ENCODE measurements at regions not wholly inside any gene's neighbourhood (a gene's known extent, or its start where the extent isn't known, plus 50 kb on each side); places are given as distances from the start of the nearest gene placed in this dataset.
A peak's percentile ranks its signal among the peaks of the same experiment; 100 is the strongest.

GRCh38 chr2:43052204-43052943 is 174.0 kb downstream of the ZFP36L2 start:
- H3K4me1 ChIP-seq (replicated peaks; ENCODE audit: insufficient read depth) = peaks cover 58% of the 10 kb centered on the region
- H3K27me3 ChIP-seq (ENCODE audit: insufficient read depth, low read depth) = no peaks in the 10 kb centered on the region
- TF ChIP-seq EZH2 (IDR thresholded peaks at IDR 0.05; ENCODE audit: low read depth) = no peak
- TF ChIP-seq CTCF (conservative IDR thresholded peaks at IDR 0.05) = no peak
- H3K9me2 ChIP-seq (ENCODE audit: insufficient read depth) = no peaks in the 10 kb centered on the region
- no TSS peak for BruUV-seq (replicated peaks)
- H3K79me2 ChIP-seq (ENCODE audit: low read depth) = no peaks in the 10 kb centered on the region
- CTCF ChIA-PET = interaction anchor here (0.5 kb wide), 1 partner anchor 143 kb away, joined by 3 read pairs; no protein-coding TSS in a partner anchor
- POLR2A ChIA-PET (ENCODE audit: unreplicated experiment) = interaction anchor here (0.7 kb wide), 3 partner anchors 14 to 418 kb away, joined by 3 to 5 read pairs (median 3); no protein-coding TSS in a partner anchor
- H2AFZ ChIP-seq = no peak overlapping the region
- H3K36me3 ChIP-seq (ENCODE audit: low read depth) = no peaks in the 10 kb centered on the region
- DNase-seq = no peak
- intact Hi-C loops (cut with micrococcal nuclease; ENCODE audit: unreplicated experiment) = no loop called here
- H4K20me1 ChIP-seq (ENCODE audit: insufficient read depth) = no peaks in the 10 kb centered on the region
- H3K27ac ChIP-seq = peak overlapping the region; percentile 19; the same call in 1 of the 2 replicates
- H3K4me3 ChIP-seq = no peak overlapping the region
- peaks cover 31% of the 10 kb centered on the region for H3F3A ChIP-seq (ENCODE audit: insufficient read depth, low read depth)
- no peaks in the 10 kb centered on the region for H3K9me3 ChIP-seq (ENCODE audit: insufficient read depth, low read depth)
- peak overlapping the region; percentile 57 for H3K4me2 ChIP-seq

- H3K4me1 ChIP-seq (replicated peaks; ENCODE audit: insufficient read depth) = peaks cover 57% of the 10 kb centered on the region
- peak overlapping the region; percentile 19; the same call in 1 of the 2 replicates for H3K27ac ChIP-seq
- peak; percentile 74 to 91 for DNase-seq
- no peaks in the 10 kb centered on the region for H3K79me2 ChIP-seq (ENCODE audit: low read depth)
- no peak for TF ChIP-seq EZH2 (IDR thresholded peaks at IDR 0.05; ENCODE audit: low read depth)
- TF ChIP-seq CTCF (conservative IDR thresholded peaks at IDR 0.05) = no peak
- H4K20me1 ChIP-seq (ENCODE audit: insufficient read depth) = no peaks in the 10 kb centered on the region
- no peaks in the 10 kb centered on the region for H3K27me3 ChIP-seq (ENCODE audit: insufficient read depth, low read depth)
- no TSS peak for BruUV-seq (replicated peaks)
- peaks cover 36% of the 10 kb centered on the region for H3F3A ChIP-seq (ENCODE audit: insufficient read depth, low read depth)
- intact Hi-C loops (cut with micrococcal nuclease; ENCODE audit: unreplicated experiment) = loop anchor here (1.0 kb wide), 1 partner anchor 35 kb away; no protein-coding TSS in a partner anchor
- peak overlapping the region; percentile 57 for H3K4me2 ChIP-seq
- no peaks in the 10 kb centered on the region for H3K9me3 ChIP-seq (ENCODE audit: insufficient read depth, low read depth)
- no peaks in the 10 kb centered on the region for H3K36me3 ChIP-seq (ENCODE audit: low read depth)
- H3K4me3 ChIP-seq = no peak overlapping the region
- ChIA-PET POLR2A (ENCODE audit: unreplicated experiment) (no interaction called here), CTCF (interaction anchor here (0.6 kb wide), 1 partner anchor 105 kb away, joined by 3 read pairs; no protein-coding TSS in a partner anchor)
- no peaks in the 10 kb centered on the region for H3K9me2 ChIP-seq (ENCODE audit: insufficient read depth)
- no peak overlapping the region for H2AFZ ChIP-seq
These were observed 175.1 kb downstream of the ZFP36L2 start for GRCh38 chr2:43051338-43051737.

GRCh38 chr2:43050866-43051265 is 175.5 kb downstream of the ZFP36L2 start:
- ChIA-PET POLR2A (ENCODE audit: unreplicated experiment) (interaction anchor here (0.7 kb wide), 1 partner anchor 22 kb away, joined by 6 read pairs; no protein-coding TSS in a partner anchor), CTCF (interaction anchor here (0.6 kb wide), 2 partner anchors 31 to 104 kb away, joined by 3 to 5 read pairs; no protein-coding TSS in a partner anchor)
- DNase-seq = no peak
- TF ChIP-seq EZH2 (IDR thresholded peaks at IDR 0.05; ENCODE audit: low read depth) (no peak), CTCF (conservative IDR thresholded peaks at IDR 0.05) (no peak)
- Histone ChIP-seq H3K4me2 (peak overlapping the region; percentile 57), H3K27me3 (ENCODE audit: insufficient read depth, low read depth) (no peaks in the 10 kb centered on the region), H3F3A (ENCODE audit: insufficient read depth, low read depth) (peaks cover 36% of the 10 kb centered on the region), H3K4me1 (replicated peaks; ENCODE audit: insufficient read depth) (peaks cover 62% of the 10 kb centered on the region), H3K4me3 (no peak overlapping the region), H2AFZ (no peak overlapping the region), H3K36me3 (ENCODE audit: low read depth) (no peaks in the 10 kb centered on the region), H4K20me1 (ENCODE audit: insufficient read depth) (no peaks in the 10 kb centered on the region), H3K27ac (peak overlapping the region; percentile 5; the same call in 1 of the 2 replicates), H3K9me2 (ENCODE audit: insufficient read depth) (no peaks in the 10 kb centered on the region), H3K9me3 (ENCODE audit: insufficient read depth, low read depth) (no peaks in the 10 kb centered on the region), H3K79me2 (ENCODE audit: low read depth) (no peaks in the 10 kb centered on the region)
- intact Hi-C loops (cut with micrococcal nuclease; ENCODE audit: unreplicated experiment) = loop anchor here (1.0 kb wide), 1 partner anchor 35 kb away; no protein-coding TSS in a partner anchor
- BruUV-seq (replicated peaks) = no TSS peak

Measured in PC-9 (cell line).